Lower leg skin (tissue), 4 donors: ENCODE measurements at regions not wholly inside any gene's neighbourhood (a gene's known extent, or its start where the extent isn't known, plus 50 kb on each side); places are given as distances from the start of the nearest gene placed in this dataset.
A peak's percentile ranks its signal among the peaks of the same experiment; 100 is the strongest.

Source experiments
- DNase-seq, 2 donors: peaks; one replicate each; pipeline ENCODE4 v3.0.0-alpha.2; 2019; ENCODE audit warnings: low spot score in 2 of 2
- H3K4me3 ChIP-seq: fragments of 200-600 bp; sonication (generic); 2 replicates; pipeline ENCODE4 v1.5.1; 2017; ENCODE audit warnings: mild to moderate bottlenecking, low read depth; ENCODE audit not compliant: poor library complexity, severe bottlenecking
- CTCF ChIP-seq, 3 donors: fragments of 450-650 bp; IDR thresholded peaks; one replicate each; pipeline ENCODE4 v1.5.1; 2016; ENCODE audit warnings: antibody characterized with exemption in 3 of 3, mild to moderate bottlenecking in 3 of 3, moderate library complexity in 2 of 3
- POLR2A ChIP-seq, 2 donors: fragments of 450-650 bp; IDR thresholded peaks; one replicate each; pipeline ENCODE4 v1.6.1; 2016 to 2017; ENCODE audit warnings: antibody characterized with exemption in 2 of 2, mild to moderate bottlenecking in 1 of 2, moderate library complexity in 1 of 2
- WGBS, 2 donors: methylation state at CpG; one replicate each; pipeline ENCODE4 v1.1.5; 2018; 5-methylcytosine and 5-hydroxymethylcytosine counted together
- intact Hi-C: fragments of 100-400 bp; cut with DNase I; formaldehyde crosslinking; loops from one replicate; pipeline ENCODE4 v1.15.0; 2023; ENCODE audit warnings: low total_unique reads

GRCh38 chr7:93048136-93048930, 69.4 kb downstream of the SAMD9 start:
- TF ChIP-seq POLR2A (IDR thresholded peaks at IDR 0.05) (no peak), CTCF (IDR thresholded peaks at IDR 0.05) (no peak)
- H3K4me3 ChIP-seq = no peak overlapping the region
- intact Hi-C loops = no loop called here
- 64 to 65% methylated on average over 3 of the region's 3 CpGs for WGBS, 2 donors
- no peak for DNase-seq

- WGBS, 2 donors = 85 to 87% methylated on average over 1 of the region's 1 CpG
- H3K4me3 ChIP-seq = no peak overlapping the region
- no peak for DNase-seq
- no peak for TF ChIP-seq POLR2A (IDR thresholded peaks at IDR 0.05)
- intact Hi-C loops = no loop called here
Observed at GRCh38 chr7:93047514-93048099, 70.2 kb downstream of the SAMD9 start.

- intact Hi-C loops = no loop called here
- no peak for DNase-seq
- no peak for TF ChIP-seq CTCF (IDR thresholded peaks at IDR 0.05)
- TF ChIP-seq POLR2A (IDR thresholded peaks at IDR 0.05) = no peak
- no peak overlapping the region for H3K4me3 ChIP-seq
- 75 to 88% methylated on average over 4 of the region's 4 CpGs for WGBS, 2 donors
Observed at GRCh38 chr7:93046641-93047040, 71.1 kb downstream of the SAMD9 start.

- H3K4me3 ChIP-seq = no peak overlapping the region
- no peak for DNase-seq
- intact Hi-C loops = no loop called here
- TF ChIP-seq CTCF (IDR thresholded peaks at IDR 0.05) = no peak
- no peak for TF ChIP-seq POLR2A (IDR thresholded peaks at IDR 0.05)
- WGBS, 2 donors = 76 to 77% methylated on average over 6 of the region's 6 CpGs
Observed at GRCh38 chr7:93044147-93044810, 73.5 kb downstream of the SAMD9 start.

- intact Hi-C loops = no loop called here
- no peak for DNase-seq
- WGBS, 2 donors = 10 to 20% methylated on average over 27 to 28 of the region's 28 CpGs
Observed at GRCh38 chr7:93043385-93043985, 74.3 kb downstream of the SAMD9 start.

More at GRCh38 chr7:93043385-93043985, 74.3 kb downstream of the SAMD9 start:
- TF ChIP-seq CTCF (IDR thresholded peaks at IDR 0.05) (no peak), POLR2A (IDR thresholded peaks at IDR 0.05) (no peak)
- H3K4me3 ChIP-seq = peak overlapping the region; percentile 13
